HCT116 (cell line): ENCODE measurements at regions not wholly inside any gene's neighbourhood (a gene's known extent, or its start where the extent isn't known, plus 50 kb on each side); places are given as distances from the start of the nearest gene placed in this dataset.

Experiments used
- ATAC-seq: fragments of 200-7000 bp; cut with Tn5 transposase; 2 replicates; pipeline ENCODE4 v1.9.1; 2020; ENCODE audit warnings: mild to moderate bottlenecking, moderate library complexity
- BruUV-seq: library from RNA; stranded (reverse); fragments of 400-500 nt; replicated peaks from 2 replicates; lab custom pipeline; 2021; lab: Mats Ljungman, UMichigan
- CTCF ChIA-PET: fragments of 300-600 bp; sonication (Branson Sonifier 250); formaldehyde crosslinking; loops from one replicate; lab custom pipeline; 2021; ENCODE audit warnings: antibody characterized with exemption; lab: Charles Lee
- POLR2A ChIA-PET: fragments of 300-600, 350-600 bp; sonication (Branson Sonifier 250); formaldehyde crosslinking; loops from one replicate; lab custom pipeline; 2021; ENCODE audit warnings: antibody characterized with exemption; lab: Charles Lee
- RAD21 ChIA-PET, 2 experiments: fragments of 300-600 bp; sonication (Branson Sonifier 250); formaldehyde crosslinking; loops; one replicate each; lab custom pipeline; 2023; ENCODE audit warnings: low total read pairs in 2 of 2; ENCODE audit not compliant: uncharacterized antibody in 2 of 2, unreplicated experiment in 2 of 2, low non-redundant PET in 1 of 2; lab: Charles Lee
- DNase-seq: peaks from one replicate; pipeline ENCODE4 v3.0.0-alpha.2; 2010; ENCODE audit warnings: low read depth, low spot score
- H2AFZ ChIP-seq: fragments of 200-600 bp; shearing (Covaris generic), sonication (generic); 2 replicates; pipeline ENCODE4 v1.6.1; 2017; ENCODE audit warnings: low read depth, mixed run types, mixed read lengths, antibody characterized with exemption, low read length; ENCODE audit not compliant: poor library complexity, severe bottlenecking
- H3K27ac ChIP-seq: 2 replicates; pipeline ENCODE4 v1.5.1; 2012; ENCODE audit warnings: low read depth, low read length
- H3K27me3 ChIP-seq: fragments of 200-600 bp; sonication (generic); 2 replicates; pipeline ENCODE4 v1.6.1; 2016; ENCODE audit warnings: mixed run types, low read length, mixed read lengths; ENCODE audit not compliant: insufficient read depth
- H3K36me3 ChIP-seq, 2 experiments: fragments of 200-500 bp in 1 of 2; fragments of 200-600 bp in 1 of 2; sonication (Bioruptor generic) in 1 of 2; sonication (generic) in 1 of 2; 2 replicates each; pipeline versions ENCODE4 v1.5.1 to v1.6.1; 2014 to 2016; ENCODE audit warnings: low read length in 2 of 2, inconsistent platforms in 1 of 2, mixed read lengths in 1 of 2, mixed run types in 1 of 2; ENCODE audit not compliant: insufficient read depth in 2 of 2, control insufficient read depth in 1 of 2
- H3K4me1 ChIP-seq, 2 experiments: fragments of 200-600 bp in 1 of 2; sonication (generic) in 1 of 2; 2 replicates each; pipeline versions ENCODE4 v1.5.1 to v1.6.1; 2012 to 2017; ENCODE audit warnings: low read length in 2 of 2, inconsistent platforms in 1 of 2, mild to moderate bottlenecking in 1 of 2, mixed read lengths in 1 of 2, mixed run types in 1 of 2, moderate library complexity in 1 of 2; ENCODE audit not compliant: insufficient read depth in 2 of 2, control insufficient read depth in 1 of 2
- H3K4me2 ChIP-seq: fragments of 200-600 bp; sonication (generic); 2 replicates; pipeline ENCODE4 v1.6.1; 2017; ENCODE audit warnings: mixed run types, low read length, mixed read lengths
- H3K4me3 ChIP-seq, 2 experiments: fragments of 200-600 bp in 1 of 2; sonication (generic) in 1 of 2; replicated peaks in 1 of 2; 2 replicates each; pipeline ENCODE4 v1.5.1; 2011 to 2016; ENCODE audit warnings: low read length in 2 of 2, control low read depth in 1 of 2, low read depth in 1 of 2, mild to moderate bottlenecking in 1 of 2, mixed read lengths in 1 of 2, mixed run types in 1 of 2
- H3K79me2 ChIP-seq: fragments of 200-600 bp; sonication (generic); 2 replicates; pipeline ENCODE4 v1.6.1; 2017; ENCODE audit warnings: mild to moderate bottlenecking, mixed run types, low read length, moderate library complexity, mixed read lengths; ENCODE audit not compliant: insufficient read depth
- H3K9ac ChIP-seq: fragments of 200-600 bp; sonication (generic); 2 replicates; pipeline ENCODE4 v1.6.1; 2016; ENCODE audit warnings: low read length, mixed read lengths
- H3K9me2 ChIP-seq: fragments of 200-600 bp; sonication (generic), shearing (Covaris generic); 2 replicates; pipeline ENCODE4 v1.6.1; 2017; ENCODE audit warnings: mixed run types, mild to moderate bottlenecking, moderate library complexity; ENCODE audit not compliant: insufficient read depth
- H3K9me3 ChIP-seq, 2 experiments: fragments of 200-500 bp in 1 of 2; fragments of 200-600 bp in 1 of 2; sonication (Bioruptor generic) in 1 of 2; sonication (generic) in 1 of 2; 2 replicates each; pipeline ENCODE4 v1.6.1; 2014 to 2017; ENCODE audit warnings: low read length in 2 of 2, mixed read lengths in 2 of 2, inconsistent platforms in 1 of 2, low read depth in 1 of 2, mild to moderate bottlenecking in 1 of 2, mixed run types in 1 of 2, moderate library complexity in 1 of 2; ENCODE audit not compliant: control insufficient read depth in 1 of 2, insufficient read depth in 1 of 2
- H4K20me1 ChIP-seq: fragments of 200-600 bp; sonication (generic), shearing (Covaris generic); 2 replicates; pipeline ENCODE4 v1.6.1; 2017; ENCODE audit warnings: mixed run types, mild to moderate bottlenecking, moderate library complexity; ENCODE audit not compliant: insufficient read depth
- CEBPB ChIP-seq: IDR thresholded peaks from 2 replicates; pipeline ENCODE4 v1.6.1; 2012; ENCODE audit warnings: low read depth
- ELF1 ChIP-seq: IDR thresholded peaks from 2 replicates; pipeline ENCODE4 v1.6.1; 2012; ENCODE audit warnings: low read depth, borderline replicate concordance
- EZH2 ChIP-seq: fragments of 200-600 bp; sonication (generic); IDR thresholded peaks from 2 replicates; pipeline ENCODE4 v1.6.1; 2017; ENCODE audit warnings: antibody characterized with exemption, mixed run types
- EZH2phosphoT487 ChIP-seq: fragments of 200-600 bp; IDR thresholded peaks from 2 replicates; pipeline ENCODE4 v1.6.1; 2018; ENCODE audit warnings: antibody characterized with exemption, borderline replicate concordance
- FOSL1 ChIP-seq: IDR thresholded peaks from 2 replicates; pipeline ENCODE4 v1.6.1; 2012; ENCODE audit warnings: low read depth
- JUND ChIP-seq: IDR thresholded peaks from 2 replicates; pipeline ENCODE4 v1.6.1; 2012
- POLR2A ChIP-seq: IDR thresholded peaks from 2 replicates; pipeline ENCODE4 v1.7.0; 2011; ENCODE audit warnings: borderline replicate concordance; ENCODE audit not compliant: insufficient read depth, insufficient read length; ENCODE audit errors: extremely low read depth
- POLR2AphosphoS5 ChIP-seq: IDR thresholded peaks from 2 replicates; pipeline ENCODE4 v1.6.1; 2011; ENCODE audit warnings: mild to moderate bottlenecking, low read depth, low read length, moderate library complexity
- SRF ChIP-seq: IDR thresholded peaks from 2 replicates; pipeline ENCODE4 v1.6.1; 2012; ENCODE audit warnings: low read depth
- TCF7L2 ChIP-seq: IDR thresholded peaks from 2 replicates; pipeline ENCODE4 v1.7.0; 2011; ENCODE audit warnings: borderline replicate concordance, inconsistent platforms; ENCODE audit not compliant: insufficient read depth, insufficient read length; ENCODE audit errors: extremely low read depth
- YY1 ChIP-seq: IDR thresholded peaks from 2 replicates; pipeline ENCODE4 v1.6.1; 2011; ENCODE audit warnings: low read length, low read depth, moderate library complexity, mild to moderate bottlenecking; ENCODE audit not compliant: insufficient replicate concordance; ENCODE audit errors: extremely low read depth
- ZFX ChIP-seq: fragments of 450-650 bp; IDR thresholded peaks from 2 replicates; pipeline ENCODE4 v1.6.1; 2017
- ZNF274 ChIP-seq: fragments of 200-500 bp; sonication (Bioruptor generic); IDR thresholded peaks from 2 replicates; pipeline ENCODE4 v1.6.1; 2014; ENCODE audit warnings: mild to moderate bottlenecking, low read depth, low read length, inconsistent platforms
- intact Hi-C: fragments of 100-400 bp; cut with micrococcal nuclease; formaldehyde crosslinking; loops from 2 replicates; pipeline ENCODE4 v1.10.0; 2022
- TF ChIP-seq, protein P1 (sequence below): IDR thresholded peaks from 2 replicates; pipeline ENCODE4 v1.6.1; 2012; ENCODE audit warnings: low read depth
- TF ChIP-seq, protein P2 (sequence below): IDR thresholded peaks from 2 replicates; pipeline ENCODE4 v1.6.1; 2012
- TF ChIP-seq, protein P3 (sequence below): IDR thresholded peaks from 2 replicates; pipeline ENCODE4 v1.6.1; 2011; ENCODE audit warnings: mild to moderate bottlenecking, low read length, moderate library complexity; ENCODE audit not compliant: insufficient replicate concordance; ENCODE audit errors: extremely low read depth
- TF ChIP-seq, protein P4 (sequence below): IDR thresholded peaks from 2 replicates; pipeline ENCODE4 v1.6.1; 2012

DNA sequence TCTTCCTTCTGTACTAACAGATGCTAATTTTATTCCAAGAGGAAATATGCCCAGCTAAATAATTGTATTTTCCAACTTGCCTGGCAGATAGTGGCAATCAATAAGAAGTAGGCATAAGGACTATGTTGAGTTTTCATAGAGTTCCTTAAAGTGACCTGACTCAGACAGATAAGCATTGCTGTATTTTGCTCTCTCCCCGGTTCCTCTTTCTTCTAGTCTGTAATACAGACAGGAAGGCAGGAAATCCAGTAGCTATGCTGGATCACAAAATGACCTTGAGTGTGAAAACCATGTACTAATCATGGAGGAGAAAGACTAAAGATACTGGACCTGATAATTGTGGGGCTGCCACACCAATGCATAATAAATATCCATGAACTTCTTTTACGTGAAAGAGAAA lies 701.7 kb downstream of the CETN3 start:
- TF ChIP-seq TCF7L2, result no peak
- TF ChIP-seq EZH2, result no peak
- TF ChIP-seq ELF1, result no peak
- intact Hi-C loops, result no loop called here
- no TSS peak for BruUV-seq

GRCh38 chr5:89706731-89707130 lies 702.8 kb downstream of the CETN3 start:
- ChIA-PET RAD21 (no interaction called here), POLR2A (no interaction called here)
- BruUV-seq, result no TSS peak

More for the DNA sequence above, 701.7 kb downstream of the CETN3 start:
- H3K4me3 ChIP-seq, result no peak overlapping the region
- no peaks in the 10 kb centered on the region for H3K27me3 ChIP-seq
- RAD21 ChIA-PET, result no interaction called here
- no peaks in the 10 kb centered on the region for H3K79me2 ChIP-seq
- CTCF ChIA-PET, result no interaction called here
- ATAC-seq (no peak), DNase-seq (no peak)
- H3K27ac ChIP-seq, result no peak overlapping the region
- H3K9me3 ChIP-seq, result no peaks in the 10 kb centered on the region
- no peak overlapping the region for H3K9ac ChIP-seq
- no peak overlapping the region for H2AFZ ChIP-seq
- no peak overlapping the region for H3K4me2 ChIP-seq
- H4K20me1 ChIP-seq, result no peaks in the 10 kb centered on the region
- POLR2A ChIA-PET, result no interaction called here
- no peaks in the 10 kb centered on the region for H3K9me2 ChIP-seq
- no peaks in the 10 kb centered on the region for H3K4me1 ChIP-seq
- no peaks in the 10 kb centered on the region for H3K36me3 ChIP-seq

More at GRCh38 chr5:89706731-89707130, 702.8 kb downstream of the CETN3 start:
- no peaks in the 10 kb centered on the region for H3K36me3 ChIP-seq
- CTCF ChIA-PET, result no interaction called here
- no peaks in the 10 kb centered on the region for H4K20me1 ChIP-seq
- no peak for TF ChIP-seq SRF
- TF ChIP-seq, protein P1, sequence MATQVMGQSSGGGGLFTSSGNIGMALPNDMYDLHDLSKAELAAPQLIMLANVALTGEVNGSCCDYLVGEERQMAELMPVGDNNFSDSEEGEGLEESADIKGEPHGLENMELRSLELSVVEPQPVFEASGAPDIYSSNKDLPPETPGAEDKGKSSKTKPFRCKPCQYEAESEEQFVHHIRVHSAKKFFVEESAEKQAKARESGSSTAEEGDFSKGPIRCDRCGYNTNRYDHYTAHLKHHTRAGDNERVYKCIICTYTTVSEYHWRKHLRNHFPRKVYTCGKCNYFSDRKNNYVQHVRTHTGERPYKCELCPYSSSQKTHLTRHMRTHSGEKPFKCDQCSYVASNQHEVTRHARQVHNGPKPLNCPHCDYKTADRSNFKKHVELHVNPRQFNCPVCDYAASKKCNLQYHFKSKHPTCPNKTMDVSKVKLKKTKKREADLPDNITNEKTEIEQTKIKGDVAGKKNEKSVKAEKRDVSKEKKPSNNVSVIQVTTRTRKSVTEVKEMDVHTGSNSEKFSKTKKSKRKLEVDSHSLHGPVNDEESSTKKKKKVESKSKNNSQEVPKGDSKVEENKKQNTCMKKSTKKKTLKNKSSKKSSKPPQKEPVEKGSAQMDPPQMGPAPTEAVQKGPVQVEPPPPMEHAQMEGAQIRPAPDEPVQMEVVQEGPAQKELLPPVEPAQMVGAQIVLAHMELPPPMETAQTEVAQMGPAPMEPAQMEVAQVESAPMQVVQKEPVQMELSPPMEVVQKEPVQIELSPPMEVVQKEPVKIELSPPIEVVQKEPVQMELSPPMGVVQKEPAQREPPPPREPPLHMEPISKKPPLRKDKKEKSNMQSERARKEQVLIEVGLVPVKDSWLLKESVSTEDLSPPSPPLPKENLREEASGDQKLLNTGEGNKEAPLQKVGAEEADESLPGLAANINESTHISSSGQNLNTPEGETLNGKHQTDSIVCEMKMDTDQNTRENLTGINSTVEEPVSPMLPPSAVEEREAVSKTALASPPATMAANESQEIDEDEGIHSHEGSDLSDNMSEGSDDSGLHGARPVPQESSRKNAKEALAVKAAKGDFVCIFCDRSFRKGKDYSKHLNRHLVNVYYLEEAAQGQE, result no peak
- no peak for TF ChIP-seq EZH2
- TF ChIP-seq, protein P2, sequence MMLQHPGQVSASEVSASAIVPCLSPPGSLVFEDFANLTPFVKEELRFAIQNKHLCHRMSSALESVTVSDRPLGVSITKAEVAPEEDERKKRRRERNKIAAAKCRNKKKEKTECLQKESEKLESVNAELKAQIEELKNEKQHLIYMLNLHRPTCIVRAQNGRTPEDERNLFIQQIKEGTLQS, result no peak
- TF ChIP-seq CEBPB, result no peak
- TF ChIP-seq POLR2A, result no peak
- TF ChIP-seq, protein P3, sequence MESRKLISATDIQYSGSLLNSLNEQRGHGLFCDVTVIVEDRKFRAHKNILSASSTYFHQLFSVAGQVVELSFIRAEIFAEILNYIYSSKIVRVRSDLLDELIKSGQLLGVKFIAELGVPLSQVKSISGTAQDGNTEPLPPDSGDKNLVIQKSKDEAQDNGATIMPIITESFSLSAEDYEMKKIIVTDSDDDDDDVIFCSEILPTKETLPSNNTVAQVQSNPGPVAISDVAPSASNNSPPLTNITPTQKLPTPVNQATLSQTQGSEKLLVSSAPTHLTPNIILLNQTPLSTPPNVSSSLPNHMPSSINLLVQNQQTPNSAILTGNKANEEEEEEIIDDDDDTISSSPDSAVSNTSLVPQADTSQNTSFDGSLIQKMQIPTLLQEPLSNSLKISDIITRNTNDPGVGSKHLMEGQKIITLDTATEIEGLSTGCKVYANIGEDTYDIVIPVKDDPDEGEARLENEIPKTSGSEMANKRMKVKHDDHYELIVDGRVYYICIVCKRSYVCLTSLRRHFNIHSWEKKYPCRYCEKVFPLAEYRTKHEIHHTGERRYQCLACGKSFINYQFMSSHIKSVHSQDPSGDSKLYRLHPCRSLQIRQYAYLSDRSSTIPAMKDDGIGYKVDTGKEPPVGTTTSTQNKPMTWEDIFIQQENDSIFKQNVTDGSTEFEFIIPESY, result no peak
- no peak for TF ChIP-seq YY1
- TF ChIP-seq FOSL1, result no peak
- no peak for TF ChIP-seq JUND
- TF ChIP-seq, protein P4, sequence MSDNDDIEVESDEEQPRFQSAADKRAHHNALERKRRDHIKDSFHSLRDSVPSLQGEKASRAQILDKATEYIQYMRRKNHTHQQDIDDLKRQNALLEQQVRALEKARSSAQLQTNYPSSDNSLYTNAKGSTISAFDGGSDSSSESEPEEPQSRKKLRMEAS, result no peak
- no peak for TF ChIP-seq POLR2AphosphoS5
- TF ChIP-seq ZFX, result no peak
- TF ChIP-seq ZNF274, result no peak
- TF ChIP-seq EZH2phosphoT487, result no peak
- TF ChIP-seq ELF1, result no peak
- no peak overlapping the region for H3K27ac ChIP-seq
- H3K4me3 ChIP-seq, result no peak overlapping the region
- no peaks in the 10 kb centered on the region for H3K9me3 ChIP-seq
- intact Hi-C loops, result no loop called here
- H3K27me3 ChIP-seq, result no peaks in the 10 kb centered on the region
- H3K4me2 ChIP-seq, result no peak overlapping the region
- H3K4me1 ChIP-seq, result no peaks in the 10 kb centered on the region
- H3K9ac ChIP-seq, result no peak overlapping the region
- no peaks in the 10 kb centered on the region for H3K79me2 ChIP-seq
- DNase-seq (no peak), ATAC-seq (no peak)
- no peaks in the 10 kb centered on the region for H3K9me2 ChIP-seq
- H2AFZ ChIP-seq, result no peak overlapping the region
